ENCODE measurements at regions not wholly inside any gene's neighbourhood (a gene's known extent, or its start where the extent isn't known, plus 50 kb on each side); places are given as distances from the start of the nearest gene placed in this dataset.

DNA sequence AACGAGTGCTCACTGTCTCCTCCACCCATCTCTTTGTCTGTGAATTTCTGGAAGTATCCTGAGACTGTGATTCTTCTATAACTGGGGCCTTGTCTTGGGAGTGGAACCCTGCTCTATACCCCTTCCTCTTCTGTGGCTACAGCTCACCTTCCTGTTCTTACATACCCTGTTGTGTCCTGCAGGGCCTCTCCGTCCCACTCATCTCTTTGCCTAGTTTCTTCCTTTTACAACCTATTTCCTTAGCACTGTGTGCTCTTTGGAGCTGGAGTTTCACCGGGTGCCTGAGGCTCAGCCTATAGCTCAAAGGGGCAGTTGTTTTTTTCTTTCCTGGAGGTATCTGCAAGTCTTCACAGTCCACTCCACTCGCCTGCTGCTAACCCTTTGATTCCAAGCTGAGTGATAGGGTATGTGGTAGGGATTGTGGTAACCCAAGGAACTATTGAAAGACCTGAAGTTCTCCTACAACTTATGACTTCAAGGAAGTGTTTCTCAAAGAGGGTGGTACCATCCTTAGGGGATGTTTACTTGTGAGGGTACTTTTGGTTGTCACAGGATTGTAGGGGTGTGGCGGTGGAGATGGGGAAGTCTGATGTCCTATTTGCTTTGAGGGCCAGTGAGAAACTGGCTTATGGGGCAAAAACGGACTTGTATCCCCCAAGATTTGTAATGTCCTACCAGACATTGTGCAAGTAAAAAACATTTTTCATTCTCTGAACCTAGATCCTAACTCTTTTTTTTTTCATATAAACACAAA, 66.6 kb upstream of the ARL8B start:
- H3K4me2 ChIP-seq (ENCODE audit: low read depth, low read length) = no peak overlapping the region
- H2BK120ac ChIP-seq (ENCODE audit: low read depth, low read length) = no peak overlapping the region
- H3K36me3 ChIP-seq (ENCODE audit: control insufficient read depth, insufficient read depth, low read length) = no peaks in the 10 kb centered on the region
- no peak overlapping the region for H3K56ac ChIP-seq (ENCODE audit: extremely low read depth, insufficient read depth, low read length)
- no peak overlapping the region for H2BK20ac ChIP-seq (ENCODE audit: low read depth, low read length)
- H3K4me3 ChIP-seq (ENCODE audit: insufficient read depth, low read depth, low read length) = no peak overlapping the region
- no peak overlapping the region for H4K91ac ChIP-seq (ENCODE audit: insufficient read depth, low read depth, low read length)
- 100% methylated on average over 1 of the region's 6 CpGs; no CpG with 5 or more reads in 1 of the 2 experiments for WGBS, 2 experiments (ENCODE audit: extremely low coverage in 2 of 2, insufficient read length in 1 of 2)
- H2BK5ac ChIP-seq (ENCODE audit: low read depth, low read length, poor library complexity, severe bottlenecking) = no peak overlapping the region
- dilution Hi-C loops (cut with HindIII; ENCODE audit: low sequenced_read_pairs, unreplicated experiment) (no loop called here), intact Hi-C loops (cut with micrococcal nuclease) (loop anchor here (2.0 to 10.0 kb wide), 2 partner anchors 75 to 701 kb away; no protein-coding TSS in a partner anchor), in situ Hi-C loops (cut with MboI; ENCODE audit: low sequenced_read_pairs) (loop anchor here (5.0 to 25.0 kb wide), 2 partner anchors 403 to 743 kb away; partner anchors contain the start of gene SETMAR)
- H3K4ac ChIP-seq (ENCODE audit: low read depth, low read length) = no peak overlapping the region
- ChIA-PET CTCF (interaction anchor here (0.7 to 1.6 kb wide), 2 partner anchors 344 kb away, joined by 3 to 5 read pairs; no protein-coding TSS in a partner anchor), POLR2A (ENCODE audit: unreplicated experiment) (no interaction called here)
- H3K23ac ChIP-seq (ENCODE audit: low read depth, low read length) = no peak overlapping the region
- H3K9me1 ChIP-seq (ENCODE audit: insufficient read depth, low read length) = no peaks in the 10 kb centered on the region
- H2AFZ ChIP-seq (replicated peaks; ENCODE audit: low read length, poor library complexity) = no peak overlapping the region
- H2BK15ac ChIP-seq (ENCODE audit: low read depth, low read length) = no peak overlapping the region
- ATAC-seq (ENCODE audit: low read depth) (no peak), DNase-seq (no peak)
- BruUV-seq (replicated peaks) = no TSS peak
- H3K4me1 ChIP-seq (ENCODE audit: control insufficient read depth, insufficient read depth, low read length) = peaks cover 8% of the 10 kb centered on the region
- H3K9ac ChIP-seq (ENCODE audit: low read depth, low read length) = no peak overlapping the region
- no peak overlapping the region for H2AK9ac ChIP-seq (replicated peaks; ENCODE audit: low read depth, low read length, poor library complexity)
- no peak overlapping the region for H3K18ac ChIP-seq (ENCODE audit: low read depth, low read length)
- H3K27ac ChIP-seq (ENCODE audit: insufficient read depth, low read length) = no peak overlapping the region
- no peaks in the 10 kb centered on the region for H3K79me1 ChIP-seq (ENCODE audit: low read depth in 1 of 2, low read length in 2 of 2)
- H4K8ac ChIP-seq (ENCODE audit: low read depth in 2 of 2, low read length in 2 of 2) = no peak overlapping the region
- H3K14ac ChIP-seq (replicated peaks; ENCODE audit: low read depth, low read length) = no peak overlapping the region
- H3K27me3 ChIP-seq (ENCODE audit: control insufficient read depth, insufficient read depth, low read length) = peaks cover 3% of the 10 kb centered on the region; the same call in 1 of the 2 replicates
- no peak overlapping the region for H4K5ac ChIP-seq (ENCODE audit: low read depth, low read length)
- H2AK5ac ChIP-seq (ENCODE audit: low read depth, low read length) = no peak overlapping the region
- H4K20me1 ChIP-seq (ENCODE audit: insufficient read depth, low read length) = no peaks in the 10 kb centered on the region
- H3K9me3 ChIP-seq (ENCODE audit: control insufficient read depth, insufficient read depth, low read length) = no peaks in the 10 kb centered on the region
- TF ChIP-seq NFE2L2 (IDR thresholded peaks at IDR 0.05; ENCODE audit: low read depth, low read length) (no peak), POLR2A (IDR thresholded peaks at IDR 0.05; ENCODE audit: low read depth, low read length) (no peak), CEBPB (IDR thresholded peaks at IDR 0.05; ENCODE audit: low read depth, low read length) (no peak), CHD1 (IDR thresholded peaks at IDR 0.05; ENCODE audit: low read depth, low read length) (no peak), MAZ (IDR thresholded peaks at IDR 0.05; ENCODE audit: borderline replicate concordance, low read depth, low read length) (no peak), FOS (IDR thresholded peaks at IDR 0.05; ENCODE audit: low read depth, low read length) (no peak), SMC3 (IDR thresholded peaks at IDR 0.05; ENCODE audit: low read depth, low read length) (no peak), RAD21 (IDR thresholded peaks at IDR 0.05; ENCODE audit: low read length) (no peak), MAFK (IDR thresholded peaks at IDR 0.05; ENCODE audit: low read depth, low read length) (no peak), RFX5 (IDR thresholded peaks at IDR 0.05; ENCODE audit: low read depth, low read length) (no peak), MXI1 (IDR thresholded peaks at IDR 0.05; ENCODE audit: borderline replicate concordance, low read depth, low read length) (no peak), BHLHE40 (IDR thresholded peaks at IDR 0.05; ENCODE audit: low read depth, low read length) (no peak)
- TF ChIP-seq, protein P1, sequence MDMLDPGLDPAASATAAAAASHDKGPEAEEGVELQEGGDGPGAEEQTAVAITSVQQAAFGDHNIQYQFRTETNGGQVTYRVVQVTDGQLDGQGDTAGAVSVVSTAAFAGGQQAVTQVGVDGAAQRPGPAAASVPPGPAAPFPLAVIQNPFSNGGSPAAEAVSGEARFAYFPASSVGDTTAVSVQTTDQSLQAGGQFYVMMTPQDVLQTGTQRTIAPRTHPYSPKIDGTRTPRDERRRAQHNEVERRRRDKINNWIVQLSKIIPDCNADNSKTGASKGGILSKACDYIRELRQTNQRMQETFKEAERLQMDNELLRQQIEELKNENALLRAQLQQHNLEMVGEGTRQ (IDR thresholded peaks at IDR 0.05; ENCODE audit: low read depth, low read length) = no peak
- TF ChIP-seq, protein P2, sequence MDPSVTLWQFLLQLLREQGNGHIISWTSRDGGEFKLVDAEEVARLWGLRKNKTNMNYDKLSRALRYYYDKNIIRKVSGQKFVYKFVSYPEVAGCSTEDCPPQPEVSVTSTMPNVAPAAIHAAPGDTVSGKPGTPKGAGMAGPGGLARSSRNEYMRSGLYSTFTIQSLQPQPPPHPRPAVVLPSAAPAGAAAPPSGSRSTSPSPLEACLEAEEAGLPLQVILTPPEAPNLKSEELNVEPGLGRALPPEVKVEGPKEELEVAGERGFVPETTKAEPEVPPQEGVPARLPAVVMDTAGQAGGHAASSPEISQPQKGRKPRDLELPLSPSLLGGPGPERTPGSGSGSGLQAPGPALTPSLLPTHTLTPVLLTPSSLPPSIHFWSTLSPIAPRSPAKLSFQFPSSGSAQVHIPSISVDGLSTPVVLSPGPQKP (IDR thresholded peaks at IDR 0.05; ENCODE audit: borderline replicate concordance, low read depth, low read length) = no peak
- TF ChIP-seq, protein P3, sequence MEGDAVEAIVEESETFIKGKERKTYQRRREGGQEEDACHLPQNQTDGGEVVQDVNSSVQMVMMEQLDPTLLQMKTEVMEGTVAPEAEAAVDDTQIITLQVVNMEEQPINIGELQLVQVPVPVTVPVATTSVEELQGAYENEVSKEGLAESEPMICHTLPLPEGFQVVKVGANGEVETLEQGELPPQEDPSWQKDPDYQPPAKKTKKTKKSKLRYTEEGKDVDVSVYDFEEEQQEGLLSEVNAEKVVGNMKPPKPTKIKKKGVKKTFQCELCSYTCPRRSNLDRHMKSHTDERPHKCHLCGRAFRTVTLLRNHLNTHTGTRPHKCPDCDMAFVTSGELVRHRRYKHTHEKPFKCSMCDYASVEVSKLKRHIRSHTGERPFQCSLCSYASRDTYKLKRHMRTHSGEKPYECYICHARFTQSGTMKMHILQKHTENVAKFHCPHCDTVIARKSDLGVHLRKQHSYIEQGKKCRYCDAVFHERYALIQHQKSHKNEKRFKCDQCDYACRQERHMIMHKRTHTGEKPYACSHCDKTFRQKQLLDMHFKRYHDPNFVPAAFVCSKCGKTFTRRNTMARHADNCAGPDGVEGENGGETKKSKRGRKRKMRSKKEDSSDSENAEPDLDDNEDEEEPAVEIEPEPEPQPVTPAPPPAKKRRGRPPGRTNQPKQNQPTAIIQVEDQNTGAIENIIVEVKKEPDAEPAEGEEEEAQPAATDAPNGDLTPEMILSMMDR (conservative IDR thresholded peaks at IDR 0.05; ENCODE audit: low read depth, low read length) = no peak
